Panc1 (cell line): ENCODE measurements at regions not wholly inside any gene's neighbourhood (a gene's known extent, or its start where the extent isn't known, plus 50 kb on each side); places are given as distances from the start of the nearest gene placed in this dataset.

Experiments
- ATAC-seq: fragments of 200-7000 bp; cut with Tn5 transposase; 2 replicates; pipeline ENCODE4 v1.9.1; 2020; ENCODE audit warnings: mild to moderate bottlenecking, moderate library complexity
- BruUV-seq: library from RNA; stranded (reverse); fragments of 400-500 nt; replicated peaks from 2 replicates; lab custom pipeline; 2021; lab: Mats Ljungman, UMichigan
- CTCF ChIA-PET: fragments of 300-600 bp; sonication (Branson Sonifier 250); formaldehyde crosslinking; loops from one replicate; lab custom pipeline; 2022; ENCODE audit warnings: antibody characterized with exemption; lab: Charles Lee
- POLR2A ChIA-PET: fragments of 300-600 bp; sonication (Branson Sonifier 250); formaldehyde crosslinking; loops from one replicate; lab custom pipeline; 2022; ENCODE audit warnings: antibody characterized with exemption; lab: Charles Lee
- DNase-seq: peaks from one replicate; pipeline ENCODE4 v3.0.0-alpha.2; 2010; ENCODE audit warnings: low read depth, low spot score
- H3K27ac ChIP-seq: 2 replicates; pipeline ENCODE4 v1.5.1; 2011; ENCODE audit warnings: mild to moderate bottlenecking, low read length, inconsistent platforms
- H3K27me3 ChIP-seq: fragments of 200-500 bp; sonication (Bioruptor generic); 2 replicates; pipeline ENCODE4 v1.6.0; 2014; ENCODE audit warnings: low read length, inconsistent platforms; ENCODE audit not compliant: control insufficient read depth, insufficient read depth
- H3K36me3 ChIP-seq: fragments of 200-500 bp; sonication (Bioruptor generic); 2 replicates; pipeline ENCODE4 v1.5.1; 2014; ENCODE audit warnings: inconsistent platforms, mild to moderate bottlenecking, low read length, moderate library complexity; ENCODE audit not compliant: control insufficient read depth, insufficient read depth
- H3K4me1 ChIP-seq: 2 replicates; pipeline ENCODE4 v1.5.1; 2011; ENCODE audit warnings: inconsistent platforms, mild to moderate bottlenecking, low read length, moderate library complexity; ENCODE audit not compliant: control insufficient read depth, insufficient read depth
- H3K4me3 ChIP-seq, 2 experiments: 2 replicates each; pipeline ENCODE4 v1.5.1; 2011 to 2012; ENCODE audit warnings: low read depth in 2 of 2, low read length in 2 of 2, mild to moderate bottlenecking in 2 of 2, inconsistent platforms in 1 of 2, moderate library complexity in 1 of 2
- H3K9me3 ChIP-seq: fragments of 200-500 bp; sonication (Bioruptor generic); 2 replicates; pipeline ENCODE4 v1.5.1; 2014; ENCODE audit warnings: low read depth, mild to moderate bottlenecking, inconsistent platforms, low read length, moderate library complexity; ENCODE audit not compliant: control insufficient read depth, insufficient read depth
- CTCF ChIP-seq: fragments of 450-650 bp; IDR thresholded peaks from 2 replicates; pipeline ENCODE4 v1.5.1; 2017; ENCODE audit warnings: mild to moderate bottlenecking
- POLR2AphosphoS5 ChIP-seq: IDR thresholded peaks from 2 replicates; pipeline ENCODE4 v1.6.1; 2012; ENCODE audit warnings: mild to moderate bottlenecking, low read depth, low read length, moderate library complexity
- REST ChIP-seq, 2 experiments: IDR thresholded peaks; 2 replicates each; pipeline ENCODE4 v1.6.1; 2011 to 2012; ENCODE audit warnings: low read depth in 2 of 2, control low read depth in 1 of 2, low read length in 1 of 2, mild to moderate bottlenecking in 1 of 2, moderate library complexity in 1 of 2; ENCODE audit not compliant: insufficient read depth in 1 of 2
- SIN3A ChIP-seq: IDR thresholded peaks from 2 replicates; pipeline ENCODE4 v1.6.1; 2012; ENCODE audit warnings: low read depth, mild to moderate bottlenecking, low read length, moderate library complexity, borderline replicate concordance; ENCODE audit not compliant: insufficient read depth
- TCF7L2 ChIP-seq: IDR thresholded peaks from 2 replicates; pipeline ENCODE4 v1.6.1; 2011; ENCODE audit warnings: mild to moderate bottlenecking, low read depth, low read length, inconsistent platforms
- in situ Hi-C: cut with HindIII; loops from 2 replicates; pipeline ENCODE4 v1.10.0; 2016; ENCODE audit warnings: low sequenced_read_pairs, low pct_unique_long_range_greater_than_20kb
- intact Hi-C: fragments of 100-400 bp; cut with micrococcal nuclease; formaldehyde crosslinking; loops from one replicate; pipeline ENCODE4 v1.10.0; 2022; ENCODE audit not compliant: unreplicated experiment

GRCh38 chr7:131964203-131964602 is 407.8 kb upstream of the PODXL start:
- ATAC-seq (no peak), DNase-seq (no peak)
- ChIA-PET CTCF (no interaction called here), POLR2A (no interaction called here)
- intact Hi-C loops, result no loop called here
- no TSS peak for BruUV-seq
- in situ Hi-C loops, result no loop called here
- H3K4me1 ChIP-seq, result no peaks in the 10 kb centered on the region
- H3K36me3 ChIP-seq, result no peaks in the 10 kb centered on the region
- TF ChIP-seq REST (IDR thresholded peaks at IDR 0.05; ENCODE audit: insufficient read depth in 1 of 2, low read depth in 2 of 2, low read length in 1 of 2) (no peak), CTCF (no peak), SIN3A (no peak), TCF7L2 (no peak), POLR2AphosphoS5 (no peak)
- H3K4me3 ChIP-seq, result no peak overlapping the region
- no peak overlapping the region for H3K27ac ChIP-seq
- no peaks in the 10 kb centered on the region for H3K9me3 ChIP-seq
- peaks cover 13% of the 10 kb centered on the region for H3K27me3 ChIP-seq

GRCh38 chr7:131961054-131961680 is 404.7 kb upstream of the PODXL start:
- H3K4me1 ChIP-seq, result no peaks in the 10 kb centered on the region
- POLR2A ChIA-PET, result no interaction called here
- TF ChIP-seq SIN3A (no peak), CTCF (no peak), TCF7L2 (no peak), POLR2AphosphoS5 (no peak), REST (IDR thresholded peaks at IDR 0.05; ENCODE audit: insufficient read depth in 1 of 2, low read depth in 2 of 2, low read length in 1 of 2) (no peak)
- in situ Hi-C loops, result no loop called here
- BruUV-seq, result no TSS peak
- no peaks in the 10 kb centered on the region for H3K36me3 ChIP-seq
- ATAC-seq (no peak), DNase-seq (no peak)
- CTCF ChIA-PET, result no interaction called here
- no peaks in the 10 kb centered on the region for H3K9me3 ChIP-seq
- no peak overlapping the region for H3K4me3 ChIP-seq
- intact Hi-C loops, result no loop called here
- peaks cover 8% of the 10 kb centered on the region for H3K27me3 ChIP-seq
- no peak overlapping the region for H3K27ac ChIP-seq
